HepG2 (cell line): ENCODE measurements at regions not wholly inside any gene's neighbourhood (a gene's known extent, or its start where the extent isn't known, plus 50 kb on each side); places are given as distances from the start of the nearest gene placed in this dataset.

Experiments
- ATAC-seq: fragments of 200-7000 bp; cut with Tn5 transposase; 3 replicates; pipeline ENCODE4 v1.9.1; 2020; ENCODE audit warnings: mild to moderate bottlenecking, moderate library complexity
- BruUV-seq: library from RNA; stranded (reverse); fragments of 400-500 nt; replicated peaks from 2 replicates; lab custom pipeline; 2021; lab: Mats Ljungman, UMichigan
- CTCF ChIA-PET: fragments of 300-600 bp; formaldehyde crosslinking; extraction: SDS; loops from one replicate; lab custom pipeline; 2021; ENCODE audit warnings: low total read pairs, inconsistent platforms, low intra/inter-chr PET ratio; lab: Yijun Ruan, JAX
- POLR2A ChIA-PET: fragments of 350-600 bp; sonication (Branson Sonifier 250); formaldehyde crosslinking; loops from one replicate; lab custom pipeline; 2020; ENCODE audit warnings: antibody characterized with exemption, inconsistent platforms; lab: Yijun Ruan, JAX
- DNase-seq: peaks from one replicate; pipeline ENCODE4 v3.0.0-alpha.2; 2015; ENCODE audit warnings: low spot score
- FAIRE-seq: peaks from 3 replicates; lab custom pipeline; 2011; peaks lifted over from hg19 to GRCh38; lab: Jason Lieb, UNC
- H2AFZ ChIP-seq: one replicate; pipeline ENCODE4 v1.6.1; 2011; ENCODE audit warnings: low read length, inconsistent platforms
- H3K27ac ChIP-seq: fragments of 300-600 bp; 3 replicates; pipeline ENCODE4 v1.8.0; 2011; ENCODE audit warnings: mixed run types, mild to moderate bottlenecking, mixed read lengths, low read length, inconsistent platforms; ENCODE audit not compliant: insufficient read depth; ENCODE audit errors: extremely low read length
- H3K27me3 ChIP-seq, 2 experiments: fragments of 200-600 bp in 1 of 2; 2 replicates in 1 of 2; 3 replicates in 1 of 2; pipeline versions ENCODE4 v1.6.0 to v1.8.0; 2011; ENCODE audit warnings: low read length in 2 of 2, mild to moderate bottlenecking in 2 of 2, moderate library complexity in 2 of 2, inconsistent platforms in 1 of 2; ENCODE audit not compliant: insufficient read depth in 2 of 2, control insufficient read depth in 1 of 2
- H3K36me3 ChIP-seq, 2 experiments: fragments of 200-600 bp in 1 of 2; replicated peaks in 1 of 2; 2 replicates in 1 of 2; 3 replicates in 1 of 2; pipeline versions ENCODE4 v1.5.1 to v1.8.0; 2011; ENCODE audit warnings: low read length in 2 of 2, inconsistent platforms in 1 of 2; ENCODE audit not compliant: insufficient read depth in 2 of 2, control insufficient read depth in 1 of 2
- H3K4me1 ChIP-seq: 2 replicates; pipeline ENCODE4 v1.5.1; 2012; ENCODE audit warnings: low read length, inconsistent platforms; ENCODE audit not compliant: insufficient read depth
- H3K4me2 ChIP-seq: 2 replicates; pipeline ENCODE4 v1.6.0; 2011; ENCODE audit warnings: low read depth, low read length, inconsistent platforms
- H3K4me3 ChIP-seq, 3 experiments: fragments of 200-600 bp in 1 of 3; sonication (generic), shearing (Covaris generic) in 1 of 3; replicated peaks in 1 of 3; 2 replicates each; pipeline ENCODE4 v1.5.1; 2011 to 2016; ENCODE audit warnings: low read length in 3 of 3, inconsistent platforms in 2 of 3, low read depth in 2 of 3, mild to moderate bottlenecking in 2 of 3, control low read depth in 1 of 3, mixed read lengths in 1 of 3; ENCODE audit not compliant: insufficient read depth in 1 of 3
- H3K79me2 ChIP-seq: one replicate; pipeline ENCODE4 v1.6.1; 2011; ENCODE audit warnings: low read length, inconsistent platforms; ENCODE audit not compliant: insufficient read depth
- H3K9ac ChIP-seq: 2 replicates; pipeline ENCODE4 v1.6.0; 2011; ENCODE audit warnings: mild to moderate bottlenecking, low read depth, low read length, inconsistent platforms; ENCODE audit not compliant: insufficient read depth
- H3K9me3 ChIP-seq: 2 replicates; pipeline ENCODE4 v1.5.1; 2012; ENCODE audit warnings: mild to moderate bottlenecking, low read length
- H4K20me1 ChIP-seq: 2 replicates; pipeline ENCODE4 v1.6.0; 2011; ENCODE audit warnings: inconsistent platforms, mild to moderate bottlenecking, low read length, moderate library complexity; ENCODE audit not compliant: insufficient read depth
- ARID2 ChIP-seq: sonication (generic); formaldehyde crosslinking; IDR thresholded peaks from 2 replicates; pipeline ENCODE4 v1.8.1; 2022; ENCODE audit warnings: mild to moderate bottlenecking, missing genetic modification reagents, borderline replicate concordance
- ARID4A ChIP-seq: sonication (generic); formaldehyde crosslinking; IDR thresholded peaks from 2 replicates; pipeline ENCODE4 v1.5.0; 2020; ENCODE audit warnings: mild to moderate bottlenecking, missing genetic modification reagents, borderline replicate concordance
- CREM ChIP-seq, 2 experiments: sonication (generic) in 1 of 2; formaldehyde crosslinking in 1 of 2; IDR thresholded peaks; 2 replicates each; pipeline versions ENCODE4 v1.4.0 to v1.6.1; 2016 to 2020; ENCODE audit warnings: antibody characterized with exemption in 1 of 2, mild to moderate bottlenecking in 1 of 2, missing genetic modification reagents in 1 of 2
- DR1 ChIP-seq: sonication (generic); formaldehyde crosslinking; IDR thresholded peaks from 2 replicates; pipeline ENCODE4 v1.8.0; 2021; ENCODE audit warnings: mild to moderate bottlenecking, missing genetic modification reagents, inconsistent platforms
- FOXK1 ChIP-seq: sonication (generic); formaldehyde crosslinking; IDR thresholded peaks from 2 replicates; pipeline ENCODE4 v1.4.0; 2020; ENCODE audit warnings: low read depth, missing genetic modification reagents, borderline replicate concordance
- FOXM1 ChIP-seq: sonication (generic); formaldehyde crosslinking; IDR thresholded peaks from 2 replicates; pipeline ENCODE4 v1.5.0; 2020; ENCODE audit warnings: missing genetic modification reagents
- FOXO1 ChIP-seq: sonication (generic); formaldehyde crosslinking; IDR thresholded peaks from 2 replicates; pipeline ENCODE4 v1.4.0; 2020; ENCODE audit warnings: missing genetic modification reagents
- GATA4 ChIP-seq: sonication (generic); IDR thresholded peaks from 2 replicates; pipeline ENCODE4 v1.6.1; 2016; ENCODE audit warnings: antibody characterized with exemption, low read depth, borderline replicate concordance
- LBX2 ChIP-seq: sonication (generic); formaldehyde crosslinking; IDR thresholded peaks from 2 replicates; pipeline ENCODE4 v1.5.0; 2020; ENCODE audit warnings: missing genetic modification reagents, mild to moderate bottlenecking, borderline replicate concordance
- SMAD9 ChIP-seq: sonication (generic); formaldehyde crosslinking; IDR thresholded peaks from 2 replicates; pipeline ENCODE4 v1.5.1; 2020; ENCODE audit warnings: mild to moderate bottlenecking, missing genetic modification reagents
- SMARCC2 ChIP-seq: fragments of 450-650 bp; IDR thresholded peaks from 2 replicates; pipeline ENCODE4 v1.6.1; 2017; ENCODE audit warnings: antibody characterized with exemption, mild to moderate bottlenecking
- TMF1 ChIP-seq: sonication (generic); formaldehyde crosslinking; IDR thresholded peaks from 2 replicates; pipeline ENCODE4 v1.8.1; 2022; ENCODE audit warnings: low read depth, missing genetic modification reagents
- ZFP90 ChIP-seq: sonication (generic); formaldehyde crosslinking; IDR thresholded peaks from 2 replicates; pipeline ENCODE4 v1.8.0; 2022; ENCODE audit warnings: missing genetic modification reagents, mild to moderate bottlenecking, inconsistent platforms, borderline replicate concordance
- ZNF549 ChIP-seq: sonication (generic); formaldehyde crosslinking; IDR thresholded peaks from 2 replicates; pipeline ENCODE4 v1.5.0; 2020; ENCODE audit warnings: missing genetic modification reagents
- ZNF788 ChIP-seq: sonication (generic); formaldehyde crosslinking; IDR thresholded peaks from 2 replicates; pipeline ENCODE4 v1.5.0; 2020; ENCODE audit warnings: mild to moderate bottlenecking, missing genetic modification reagents, borderline replicate concordance
- WGBS: methylation state at CpG from one replicate; pipeline ENCODE4 v1.1.6; 2017; ENCODE audit warnings: low lambda C conversion rate; 5-methylcytosine and 5-hydroxymethylcytosine counted together
- in situ Hi-C: cut with HindIII; loops from 2 replicates; pipeline ENCODE4 v1.10.0; 2017; ENCODE audit warnings: low pct_unique_long_range_greater_than_20kb; ENCODE audit not compliant: extremely low pct_ligation_motif_present
- intact Hi-C: fragments of 100-400 bp; cut with micrococcal nuclease; formaldehyde crosslinking; loops from one replicate; pipeline ENCODE4 v1.10.0; 2022; ENCODE audit not compliant: unreplicated experiment
- TF ChIP-seq, protein P1 (sequence below): sonication (generic); IDR thresholded peaks from 2 replicates; pipeline ENCODE4 v1.6.1; 2016; ENCODE audit warnings: low read depth, borderline replicate concordance
- TF ChIP-seq, protein P2 (sequence below): sonication (generic); formaldehyde crosslinking; IDR thresholded peaks from 2 replicates; pipeline ENCODE4 v1.5.0; 2020; ENCODE audit warnings: missing genetic modification reagents

GRCh38 chr2:45152691-45153090, 143.4 kb upstream of the SIX2 start:
- no peak overlapping the region for H3K27ac ChIP-seq
- TF ChIP-seq FOXO1 (CRISPR knock-in tag) (no peak), LBX2 (no peak), ZFP90 (no peak), SMARCC2 (no peak), ZNF788 (CRISPR knock-in tag) (no peak), GATA4 (no peak), FOXK1 (no peak), DR1 (CRISPR knock-in tag) (no peak), ARID4A (CRISPR knock-in tag) (no peak), CREM (IDR thresholded peaks at IDR 0.05) (no peak), CREM (CRISPR knock-in tag; IDR thresholded peaks at IDR 0.05) (no peak), SMAD9 (CRISPR knock-in tag) (no peak), ZNF549 (CRISPR knock-in tag) (no peak), ARID2 (CRISPR knock-in tag) (no peak), FOXM1 (CRISPR knock-in tag) (no peak), TMF1 (CRISPR knock-in tag) (no peak)
- TF ChIP-seq, protein P1, sequence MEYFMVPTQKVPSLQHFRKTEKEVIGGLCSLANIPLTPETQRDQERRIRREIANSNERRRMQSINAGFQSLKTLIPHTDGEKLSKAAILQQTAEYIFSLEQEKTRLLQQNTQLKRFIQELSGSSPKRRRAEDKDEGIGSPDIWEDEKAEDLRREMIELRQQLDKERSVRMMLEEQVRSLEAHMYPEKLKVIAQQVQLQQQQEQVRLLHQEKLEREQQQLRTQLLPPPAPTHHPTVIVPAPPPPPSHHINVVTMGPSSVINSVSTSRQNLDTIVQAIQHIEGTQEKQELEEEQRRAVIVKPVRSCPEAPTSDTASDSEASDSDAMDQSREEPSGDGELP: no peak
- TF ChIP-seq, protein P2, sequence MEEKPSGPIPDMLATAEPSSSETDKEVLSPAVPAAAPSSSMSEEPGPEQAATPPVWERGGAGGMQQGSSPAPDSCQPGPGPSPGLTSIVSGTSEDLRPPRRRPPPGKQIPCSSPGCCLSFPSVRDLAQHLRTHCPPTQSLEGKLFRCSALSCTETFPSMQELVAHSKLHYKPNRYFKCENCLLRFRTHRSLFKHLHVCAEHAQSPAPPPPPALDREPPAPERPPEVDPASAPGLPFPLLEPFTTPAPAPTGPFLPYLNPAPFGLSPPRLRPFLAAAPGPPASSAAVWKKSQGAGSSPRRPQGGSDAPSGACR (CRISPR knock-in tag): no peak

More at GRCh38 chr2:45152691-45153090, 143.4 kb upstream of the SIX2 start:
- peaks cover 14% of the 10 kb centered on the region for H3K9me3 ChIP-seq
- no peak overlapping the region for H2AFZ ChIP-seq
- ATAC-seq: no peak
- no peaks in the 10 kb centered on the region for H4K20me1 ChIP-seq
- H3K4me2 ChIP-seq: no peak overlapping the region
- no peaks in the 10 kb centered on the region for H3K79me2 ChIP-seq
- ChIA-PET CTCF (no interaction called here), POLR2A (no interaction called here)
- H3K36me3 ChIP-seq: no peaks in the 10 kb centered on the region
- 51% methylated on average over 9 of the region's 9 CpGs for WGBS
- BruUV-seq: no TSS peak
- H3K4me3 ChIP-seq: no peak overlapping the region
- intact Hi-C loops: no loop called here
- peaks cover 0 to 7% of the 10 kb centered on the region in 2 experiments; a peak in 3 of 5 replicates for H3K27me3 ChIP-seq
- no peak overlapping the region for H3K9ac ChIP-seq
- no peaks in the 10 kb centered on the region for H3K4me1 ChIP-seq
- DNase-seq: no peak
- no peak for FAIRE-seq
- in situ Hi-C loops: no loop called here
